ENCODE measurements at regions not wholly inside any gene's neighbourhood (a gene's known extent, or its start where the extent isn't known, plus 50 kb on each side); places are given as distances from the start of the nearest gene placed in this dataset.
"Not testable (repeated sequence)": the region's sequence is repeated elsewhere in the genome, so short reads cannot be mapped to it uniquely, and the experiment has no call there.

GRCh38 chr10:36468620-36469019, 656.8 kb upstream of the ANKRD30A start:
- Histone ChIP-seq H3K27me3 (no peaks in the 10 kb centered on the region), H3K4me3 (no peak overlapping the region), H3K36me3 (no peaks in the 10 kb centered on the region), H3K4me1 (no peaks in the 10 kb centered on the region), H3K27ac (no peak overlapping the region), H3K9me3 (no peaks in the 10 kb centered on the region)
- no peak for DNase-seq (ENCODE audit: low spot score)
- no peak for TF ChIP-seq CTCF (IDR thresholded peaks at IDR 0.05)

GRCh38 chr10:36465604-36466379, 659.6 kb upstream of the ANKRD30A start:
- no peak for TF ChIP-seq CTCF (IDR thresholded peaks at IDR 0.05)
- Histone ChIP-seq H3K9me3 (no peaks in the 10 kb centered on the region), H3K27me3 (no peaks in the 10 kb centered on the region), H3K27ac (no peak overlapping the region), H3K4me3 (no peak overlapping the region), H3K4me1 (no peaks in the 10 kb centered on the region), H3K36me3 (no peaks in the 10 kb centered on the region)
- no peak for DNase-seq (ENCODE audit: low spot score)

GRCh38 chr10:36464291-36464690, 661.1 kb upstream of the ANKRD30A start:
- no peak for TF ChIP-seq CTCF (IDR thresholded peaks at IDR 0.05)
- no peak overlapping the region for H3K4me3 ChIP-seq
- H3K27ac ChIP-seq = no peak overlapping the region
- H3K36me3 ChIP-seq = no peaks in the 10 kb centered on the region
- no peaks in the 10 kb centered on the region for H3K9me3 ChIP-seq
- no peaks in the 10 kb centered on the region for H3K27me3 ChIP-seq
- DNase-seq (ENCODE audit: low spot score) = no peak
- H3K4me1 ChIP-seq = no peaks in the 10 kb centered on the region

GRCh38 chr10:36463390-36463789, 662.0 kb upstream of the ANKRD30A start:
- no peaks in the 10 kb centered on the region for H3K9me3 ChIP-seq
- no peak overlapping the region for H3K4me3 ChIP-seq
- no peak overlapping the region for H3K27ac ChIP-seq
- H3K27me3 ChIP-seq = no peaks in the 10 kb centered on the region
- H3K4me1 ChIP-seq = no peaks in the 10 kb centered on the region
- H3K36me3 ChIP-seq = no peaks in the 10 kb centered on the region
- TF ChIP-seq CTCF (IDR thresholded peaks at IDR 0.05) = no peak
- DNase-seq (ENCODE audit: low spot score) = no peak

- H3K36me3 ChIP-seq = no peaks in the 10 kb centered on the region
- no peak overlapping the region for H3K4me3 ChIP-seq
- no peak for TF ChIP-seq CTCF (IDR thresholded peaks at IDR 0.05)
- no peaks in the 10 kb centered on the region for H3K27me3 ChIP-seq
- H3K9me3 ChIP-seq = no peaks in the 10 kb centered on the region
- no peak for DNase-seq (ENCODE audit: low spot score)
- no peaks in the 10 kb centered on the region for H3K4me1 ChIP-seq
- peak overlapping the region in 1 of 2 donors; percentile 30 for H3K27ac ChIP-seq
These were observed 663.2 kb upstream of the ANKRD30A start for GRCh38 chr10:36462194-36462593.

GRCh38 chr10:36458437-36458836, 667.0 kb upstream of the ANKRD30A start:
- not testable (repeated sequence) for H3K27ac ChIP-seq; H3K9me3 ChIP-seq; H3K4me1 ChIP-seq; H3K27me3 ChIP-seq; H3K36me3 ChIP-seq; H3K4me3 ChIP-seq; DNase-seq (ENCODE audit: low spot score)

Measured in right atrium auricular region (tissue), 2 donors.